HG03469 (cell line): ENCODE measurements at regions not wholly inside any gene's neighbourhood (a gene's known extent, or its start where the extent isn't known, plus 50 kb on each side); places are given as distances from the start of the nearest gene placed in this dataset.

Source experiments
- ATAC-seq: cut with Tn5 transposase; IDR thresholded peaks from one replicate; pipeline ENCODE4 v1.9.1; 2021; ENCODE audit warnings: mild to moderate bottlenecking, moderate library complexity, moderate number of reproducible peaks; ENCODE audit not compliant: unreplicated experiment

DNA sequence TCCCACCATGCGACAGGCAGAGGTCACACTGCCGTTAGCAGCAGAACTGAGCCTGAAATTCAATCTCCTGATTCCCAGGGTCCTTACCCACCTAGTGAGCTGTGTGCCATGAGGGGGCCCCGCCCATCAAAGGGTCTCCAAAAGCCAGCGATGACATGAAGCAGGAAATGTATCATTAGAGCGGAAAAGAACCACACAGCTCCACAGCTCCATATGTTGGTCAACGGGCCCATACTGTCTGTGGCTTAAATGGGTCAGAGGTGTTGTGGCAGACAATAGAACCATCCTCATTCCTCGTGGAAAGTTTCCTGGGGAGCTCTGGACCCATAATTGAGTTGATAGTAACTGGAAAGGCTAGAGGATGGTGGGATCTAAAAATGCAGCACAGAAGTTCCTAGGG lies 68.1 kb upstream of the PODXL start:
- no peak for ATAC-seq

DNA sequence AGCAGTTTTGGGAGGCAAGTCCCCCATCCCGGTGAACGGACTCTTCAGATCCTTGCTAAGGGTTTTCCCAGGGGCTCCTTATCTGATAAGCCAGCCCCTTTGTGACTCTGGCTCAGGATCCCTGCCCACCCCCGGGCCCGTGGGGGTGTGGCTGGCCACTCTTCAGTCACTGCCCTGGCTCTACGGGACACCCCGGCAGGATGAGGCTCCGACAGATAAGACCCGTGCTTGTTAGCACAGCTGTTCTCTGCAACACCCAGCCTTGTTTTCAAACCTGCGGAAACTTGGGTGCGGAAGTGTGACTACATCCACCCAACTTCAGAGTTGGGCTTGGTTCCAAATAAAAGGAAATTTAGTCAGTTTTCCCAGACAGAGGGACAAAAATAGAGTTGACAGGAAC lies 66.7 kb upstream of the PODXL start:
- no peak for ATAC-seq

DNA sequence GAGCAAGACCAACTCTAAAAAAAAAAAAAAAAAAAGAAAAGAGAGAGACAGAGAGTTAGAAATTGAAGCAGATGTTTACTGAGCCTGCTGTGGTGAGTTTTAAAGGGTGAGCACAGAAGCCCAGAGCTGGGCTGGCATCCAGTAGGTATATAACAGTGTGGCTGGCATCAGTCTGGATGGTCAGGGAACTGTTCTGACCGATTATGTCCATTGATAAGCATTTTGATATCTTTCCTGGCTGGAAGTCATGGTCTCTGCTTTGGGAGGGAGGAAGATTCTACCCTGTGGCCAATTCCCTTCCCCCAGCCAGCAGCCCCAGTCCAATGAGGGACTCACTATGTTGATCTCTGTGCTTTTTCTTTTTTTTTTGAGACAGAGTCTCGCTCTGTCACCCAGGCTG lies 65.2 kb upstream of the PODXL start:
- ATAC-seq: no peak

- ATAC-seq: no peak
These were observed 64.5 kb upstream of the PODXL start for GRCh38 chr7:131620673-131621609.

GRCh38 chr7:131619336-131620305 lies 63.2 kb upstream of the PODXL start:
- ATAC-seq: no peak

DNA sequence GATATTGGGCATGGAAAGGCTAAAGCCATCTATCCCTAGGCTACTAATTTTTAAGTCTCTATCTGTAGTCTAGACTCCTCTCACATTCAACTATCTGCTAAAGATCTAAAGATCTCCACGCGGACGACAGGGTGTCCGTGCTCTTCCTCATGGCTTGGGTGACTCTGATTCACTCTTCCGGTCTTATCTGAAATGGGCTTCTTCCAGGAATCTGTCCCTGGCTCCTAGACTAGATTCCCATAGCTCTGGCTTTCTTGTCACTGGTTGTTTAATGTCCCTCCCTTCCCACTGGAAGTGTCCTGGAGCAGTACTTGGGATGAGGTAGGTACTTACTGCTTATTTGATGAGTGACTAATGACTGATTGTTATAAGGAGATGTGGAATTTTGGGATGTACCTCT lies 62.0 kb upstream of the PODXL start:
- no peak for ATAC-seq

- no peak for ATAC-seq
These were observed 60.2 kb upstream of the PODXL start for GRCh38 chr7:131616487-131617200.

DNA sequence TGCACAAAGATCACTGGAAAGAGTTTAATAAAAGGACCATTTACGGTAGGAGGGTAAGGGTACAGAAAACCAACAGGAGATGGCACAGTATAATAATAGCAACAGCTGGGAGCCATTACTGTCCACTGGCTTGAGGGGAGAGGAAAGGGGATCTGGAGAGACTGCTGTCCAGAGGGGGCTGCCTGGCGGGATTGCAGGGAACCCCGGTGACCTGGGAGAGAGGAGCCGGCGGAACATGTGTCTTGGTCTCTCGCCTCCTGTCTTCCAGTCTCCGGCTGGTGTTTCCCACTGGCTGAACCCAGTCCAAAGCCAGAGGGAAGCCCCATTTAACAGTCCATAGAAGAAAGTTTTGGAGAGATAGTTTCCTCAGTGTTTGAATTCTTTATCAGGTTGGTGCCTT lies 57.5 kb upstream of the PODXL start:
- no peak for ATAC-seq

GRCh38 chr7:131610007-131610406 lies 53.6 kb upstream of the PODXL start:
- ATAC-seq: no peak

DNA sequence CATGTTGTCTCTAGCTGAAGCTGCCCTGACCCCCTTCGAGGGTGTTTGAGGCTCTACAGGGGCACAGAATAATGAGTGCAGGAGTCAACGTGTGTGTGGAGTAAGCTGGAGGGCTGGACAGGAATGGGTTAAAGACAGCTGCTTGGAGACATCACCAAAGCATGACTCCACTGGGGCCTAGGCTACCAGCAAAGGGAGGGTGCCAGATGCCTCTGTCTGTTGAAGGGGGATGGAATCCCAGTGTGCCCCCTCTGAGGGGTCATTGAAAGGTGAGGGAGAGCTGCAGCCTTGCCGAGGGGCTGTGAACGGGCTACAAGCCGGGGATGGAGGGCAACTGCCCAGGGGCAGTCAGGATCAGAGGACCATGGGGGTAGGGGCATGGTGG lies 51.7 kb upstream of the PODXL start:
- no peak for ATAC-seq

- no peak for ATAC-seq
These were observed 51.1 kb upstream of the PODXL start for GRCh38 chr7:131607291-131608115.

GRCh38 chr7:131606346-131607290 lies 50.2 kb upstream of the PODXL start:
- ATAC-seq: no peak
